ENCODE measurements at regions not wholly inside any gene's neighbourhood (a gene's known extent, or its start where the extent isn't known, plus 50 kb on each side); places are given as distances from the start of the nearest gene placed in this dataset.

- TF ChIP-seq, protein P1, sequence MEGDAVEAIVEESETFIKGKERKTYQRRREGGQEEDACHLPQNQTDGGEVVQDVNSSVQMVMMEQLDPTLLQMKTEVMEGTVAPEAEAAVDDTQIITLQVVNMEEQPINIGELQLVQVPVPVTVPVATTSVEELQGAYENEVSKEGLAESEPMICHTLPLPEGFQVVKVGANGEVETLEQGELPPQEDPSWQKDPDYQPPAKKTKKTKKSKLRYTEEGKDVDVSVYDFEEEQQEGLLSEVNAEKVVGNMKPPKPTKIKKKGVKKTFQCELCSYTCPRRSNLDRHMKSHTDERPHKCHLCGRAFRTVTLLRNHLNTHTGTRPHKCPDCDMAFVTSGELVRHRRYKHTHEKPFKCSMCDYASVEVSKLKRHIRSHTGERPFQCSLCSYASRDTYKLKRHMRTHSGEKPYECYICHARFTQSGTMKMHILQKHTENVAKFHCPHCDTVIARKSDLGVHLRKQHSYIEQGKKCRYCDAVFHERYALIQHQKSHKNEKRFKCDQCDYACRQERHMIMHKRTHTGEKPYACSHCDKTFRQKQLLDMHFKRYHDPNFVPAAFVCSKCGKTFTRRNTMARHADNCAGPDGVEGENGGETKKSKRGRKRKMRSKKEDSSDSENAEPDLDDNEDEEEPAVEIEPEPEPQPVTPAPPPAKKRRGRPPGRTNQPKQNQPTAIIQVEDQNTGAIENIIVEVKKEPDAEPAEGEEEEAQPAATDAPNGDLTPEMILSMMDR (IDR thresholded peaks at IDR 0.05): no peak
- TF ChIP-seq POLR2AphosphoS5 (IDR thresholded peaks at IDR 0.05): no peak
Observed at GRCh38 chr17:77563439-77564102, 394.9 kb upstream of the TNRC6C start.

Measured in upper lobe of left lung (tissue), 4 donors.